GM21423 (cell line): ENCODE measurements at regions not wholly inside any gene's neighbourhood (a gene's known extent, or its start where the extent isn't known, plus 50 kb on each side); places are given as distances from the start of the nearest gene placed in this dataset.
"Not testable (repeated sequence)": the region's sequence is repeated elsewhere in the genome, so short reads cannot be mapped to it uniquely, and the experiment has no call there.

Experiments used
- ATAC-seq: cut with Tn5 transposase; IDR thresholded peaks from one replicate; pipeline ENCODE4 v1.9.1; 2021; ENCODE audit warnings: mild to moderate bottlenecking, moderate library complexity; ENCODE audit not compliant: unreplicated experiment

GRCh38 chr3:187795207-187795960 lies 50.1 kb upstream of the BCL6 start:
- no peak for ATAC-seq

GRCh38 chr3:187798126-187798525 lies 52.9 kb upstream of the BCL6 start:
- no peak for ATAC-seq

- ATAC-seq: no peak
These were observed 53.6 kb upstream of the BCL6 start for GRCh38 chr3:187798531-187799530.

GRCh38 chr3:187799942-187800641 lies 54.8 kb upstream of the BCL6 start:
- ATAC-seq: peak; percentile 58

- no peak for ATAC-seq
These were observed 55.9 kb upstream of the BCL6 start for GRCh38 chr3:187801152-187801551.

GRCh38 chr3:187802203-187802927 lies 57.1 kb upstream of the BCL6 start:
- no peak for ATAC-seq

- ATAC-seq: peak; percentile 82
These were observed 57.6 kb upstream of the BCL6 start for GRCh38 chr3:187802928-187803259.

GRCh38 chr3:187804120-187804744 lies 59.0 kb upstream of the BCL6 start:
- ATAC-seq: no peak

- ATAC-seq: no peak
These were observed 59.5 kb upstream of the BCL6 start for GRCh38 chr3:187804745-187805121.

GRCh38 chr3:187805774-187806173 lies 60.5 kb upstream of the BCL6 start:
- no peak for ATAC-seq

GRCh38 chr3:187807086-187807862 lies 62.0 kb upstream of the BCL6 start:
- ATAC-seq: no peak

- no peak for ATAC-seq
These were observed 63.2 kb upstream of the BCL6 start for GRCh38 chr3:187808527-187808895.

GRCh38 chr3:187809612-187809991 lies 64.3 kb upstream of the BCL6 start:
- no peak for ATAC-seq

- ATAC-seq: no peak
These were observed 64.8 kb upstream of the BCL6 start for GRCh38 chr3:187810021-187810446.

GRCh38 chr3:187811585-187812250 lies 66.5 kb upstream of the BCL6 start:
- ATAC-seq: no peak

- no peak for ATAC-seq
These were observed 67.2 kb upstream of the BCL6 start for GRCh38 chr3:187812496-187812895.

- ATAC-seq: no peak
These were observed 67.9 kb upstream of the BCL6 start for GRCh38 chr3:187813198-187813597.

- ATAC-seq: not testable (repeated sequence)
These were observed 72.5 kb upstream of the BCL6 start for GRCh38 chr3:187817766-187818165.
